ENCODE measurements at regions not wholly inside any gene's neighbourhood (a gene's known extent, or its start where the extent isn't known, plus 50 kb on each side); places are given as distances from the start of the nearest gene placed in this dataset.

GRCh38 chr16:8519179-8519578, 71.1 kb downstream of the TMEM114 start:
- Histone ChIP-seq H3K27me3 (ENCODE audit: control insufficient read depth, insufficient read depth, low read length) (0 out of 2 replicates have a peak, but pooled peaks cover 2% of the 10 kb centered on the region), H3K36me3 (ENCODE audit: control insufficient read depth, insufficient read depth, low read length) (no peaks in the 10 kb centered on the region), H3K9ac (ENCODE audit: low read depth, low read length) (no peak overlapping the region), H3K9me3 (ENCODE audit: control insufficient read depth, insufficient read depth, low read length) (no peaks in the 10 kb centered on the region), H3K4me3 (ENCODE audit: low read depth, low read length) (no peak overlapping the region), H3K4me1 (ENCODE audit: control insufficient read depth, insufficient read depth, low read length) (no peaks in the 10 kb centered on the region), H3K27ac (ENCODE audit: low read depth, low read length) (no peak overlapping the region)

- no peaks in the 10 kb centered on the region for H3K4me1 ChIP-seq (ENCODE audit: control insufficient read depth, insufficient read depth, low read length)
- no peak overlapping the region for H3K9ac ChIP-seq (ENCODE audit: low read depth, low read length)
- no peak overlapping the region for H3K4me3 ChIP-seq (ENCODE audit: low read depth, low read length)
- 0 out of 2 replicates have a peak, but pooled peaks cover 6% of the 10 kb centered on the region for H3K27me3 ChIP-seq (ENCODE audit: control insufficient read depth, insufficient read depth, low read length)
- H3K9me3 ChIP-seq (ENCODE audit: control insufficient read depth, insufficient read depth, low read length), result no peaks in the 10 kb centered on the region
- H3K36me3 ChIP-seq (ENCODE audit: control insufficient read depth, insufficient read depth, low read length), result no peaks in the 10 kb centered on the region
- no peak overlapping the region for H3K27ac ChIP-seq (ENCODE audit: low read depth, low read length)
Measured at GRCh38 chr16:8517280-8517679, 73.0 kb downstream of the TMEM114 start.

GRCh38 chr16:8516471-8516870, 73.8 kb downstream of the TMEM114 start:
- H3K27ac ChIP-seq (ENCODE audit: low read depth, low read length), result no peak overlapping the region
- H3K27me3 ChIP-seq (ENCODE audit: control insufficient read depth, insufficient read depth, low read length), result 0 out of 2 replicates have a peak, but pooled peaks cover 6% of the 10 kb centered on the region
- H3K36me3 ChIP-seq (ENCODE audit: control insufficient read depth, insufficient read depth, low read length), result no peaks in the 10 kb centered on the region
- no peak overlapping the region for H3K9ac ChIP-seq (ENCODE audit: low read depth, low read length)
- no peaks in the 10 kb centered on the region for H3K9me3 ChIP-seq (ENCODE audit: control insufficient read depth, insufficient read depth, low read length)
- H3K4me1 ChIP-seq (ENCODE audit: control insufficient read depth, insufficient read depth, low read length), result no peaks in the 10 kb centered on the region
- no peak overlapping the region for H3K4me3 ChIP-seq (ENCODE audit: low read depth, low read length)

DNA sequence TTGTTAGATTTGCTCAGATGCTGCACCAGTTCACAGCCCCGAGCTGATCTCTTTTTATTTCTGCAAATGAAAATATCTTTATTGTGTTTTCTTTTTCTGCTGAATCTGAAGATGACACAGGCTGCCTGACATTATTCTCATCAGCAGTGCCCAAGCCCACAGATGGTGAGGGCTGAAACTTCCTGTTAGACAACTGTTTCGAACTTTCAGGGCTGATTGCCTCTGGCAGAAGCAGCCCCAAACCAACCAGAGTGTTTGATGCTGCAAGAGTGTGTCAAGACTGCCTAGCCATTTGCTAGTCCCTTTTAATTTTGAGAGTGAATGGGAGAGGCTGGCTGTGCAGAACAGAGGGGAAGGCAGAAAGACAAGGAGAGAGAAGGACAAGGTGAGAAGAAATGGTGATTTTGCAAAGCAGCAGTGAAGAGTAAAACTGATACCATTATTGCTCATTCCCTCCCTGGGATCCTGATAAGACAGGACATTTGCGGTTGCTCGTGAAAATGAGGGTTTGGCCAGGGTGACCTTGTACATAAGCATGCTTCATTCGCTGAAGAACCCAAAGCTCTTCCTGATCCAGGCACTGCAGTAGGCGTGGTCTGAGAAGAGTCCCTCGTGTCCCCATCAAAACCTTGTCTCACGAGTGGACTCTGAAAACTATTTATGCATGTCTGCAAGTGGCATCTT, 77.2 kb downstream of the TMEM114 start:
- Histone ChIP-seq H3K27me3 (ENCODE audit: control insufficient read depth, insufficient read depth, low read length) (peaks cover 32% of the 10 kb centered on the region), H3K9me3 (ENCODE audit: control insufficient read depth, insufficient read depth, low read length) (no peaks in the 10 kb centered on the region), H3K4me1 (ENCODE audit: control insufficient read depth, insufficient read depth, low read length) (no peaks in the 10 kb centered on the region), H3K36me3 (ENCODE audit: control insufficient read depth, insufficient read depth, low read length) (no peaks in the 10 kb centered on the region), H3K27ac (ENCODE audit: low read depth, low read length) (no peak overlapping the region), H3K4me3 (ENCODE audit: low read depth, low read length) (no peak overlapping the region), H3K9ac (ENCODE audit: low read depth, low read length) (no peak overlapping the region)

GRCh38 chr16:8511464-8511863, 78.8 kb downstream of the TMEM114 start:
- Histone ChIP-seq H3K9me3 (ENCODE audit: control insufficient read depth, insufficient read depth, low read length) (no peaks in the 10 kb centered on the region), H3K27ac (ENCODE audit: low read depth, low read length) (no peak overlapping the region), H3K27me3 (ENCODE audit: control insufficient read depth, insufficient read depth, low read length) (peaks cover 48% of the 10 kb centered on the region), H3K36me3 (ENCODE audit: control insufficient read depth, insufficient read depth, low read length) (no peaks in the 10 kb centered on the region), H3K4me1 (ENCODE audit: control insufficient read depth, insufficient read depth, low read length) (no peaks in the 10 kb centered on the region), H3K9ac (ENCODE audit: low read depth, low read length) (no peak overlapping the region), H3K4me3 (ENCODE audit: low read depth, low read length) (no peak overlapping the region)

- Histone ChIP-seq H3K9me3 (ENCODE audit: control insufficient read depth, insufficient read depth, low read length) (no peaks in the 10 kb centered on the region), H3K27ac (ENCODE audit: low read depth, low read length) (no peak overlapping the region), H3K27me3 (ENCODE audit: control insufficient read depth, insufficient read depth, low read length) (peaks cover 61% of the 10 kb centered on the region), H3K9ac (ENCODE audit: low read depth, low read length) (no peak overlapping the region), H3K4me3 (ENCODE audit: low read depth, low read length) (no peak overlapping the region), H3K36me3 (ENCODE audit: control insufficient read depth, insufficient read depth, low read length) (no peaks in the 10 kb centered on the region), H3K4me1 (ENCODE audit: control insufficient read depth, insufficient read depth, low read length) (peaks cover 4% of the 10 kb centered on the region; the same call in 1 of the 2 replicates)
Measured at GRCh38 chr16:8510160-8510559, 80.2 kb downstream of the TMEM114 start.

GRCh38 chr16:8505327-8505991, 84.9 kb downstream of the TMEM114 start:
- Histone ChIP-seq H3K9me3 (ENCODE audit: control insufficient read depth, insufficient read depth, low read length) (no peaks in the 10 kb centered on the region), H3K27me3 (ENCODE audit: control insufficient read depth, insufficient read depth, low read length) (peaks cover 91% of the 10 kb centered on the region), H3K9ac (ENCODE audit: low read depth, low read length) (no peak overlapping the region), H3K36me3 (ENCODE audit: control insufficient read depth, insufficient read depth, low read length) (no peaks in the 10 kb centered on the region), H3K4me1 (ENCODE audit: control insufficient read depth, insufficient read depth, low read length) (peaks cover 5% of the 10 kb centered on the region; the same call in 1 of the 2 replicates), H3K27ac (ENCODE audit: low read depth, low read length) (no peak overlapping the region), H3K4me3 (ENCODE audit: low read depth, low read length) (no peak overlapping the region)

- no peaks in the 10 kb centered on the region for H3K36me3 ChIP-seq (ENCODE audit: control insufficient read depth, insufficient read depth, low read length)
- peaks cover 5% of the 10 kb centered on the region; the same call in 1 of the 2 replicates for H3K4me1 ChIP-seq (ENCODE audit: control insufficient read depth, insufficient read depth, low read length)
- no peak overlapping the region for H3K4me3 ChIP-seq (ENCODE audit: low read depth, low read length)
- no peaks in the 10 kb centered on the region for H3K9me3 ChIP-seq (ENCODE audit: control insufficient read depth, insufficient read depth, low read length)
- H3K27ac ChIP-seq (ENCODE audit: low read depth, low read length), result no peak overlapping the region
- H3K9ac ChIP-seq (ENCODE audit: low read depth, low read length), result no peak overlapping the region
- H3K27me3 ChIP-seq (ENCODE audit: control insufficient read depth, insufficient read depth, low read length), result peaks cover 70% of the 10 kb centered on the region
Measured at GRCh38 chr16:8502446-8502845, 87.9 kb downstream of the TMEM114 start.

DNA sequence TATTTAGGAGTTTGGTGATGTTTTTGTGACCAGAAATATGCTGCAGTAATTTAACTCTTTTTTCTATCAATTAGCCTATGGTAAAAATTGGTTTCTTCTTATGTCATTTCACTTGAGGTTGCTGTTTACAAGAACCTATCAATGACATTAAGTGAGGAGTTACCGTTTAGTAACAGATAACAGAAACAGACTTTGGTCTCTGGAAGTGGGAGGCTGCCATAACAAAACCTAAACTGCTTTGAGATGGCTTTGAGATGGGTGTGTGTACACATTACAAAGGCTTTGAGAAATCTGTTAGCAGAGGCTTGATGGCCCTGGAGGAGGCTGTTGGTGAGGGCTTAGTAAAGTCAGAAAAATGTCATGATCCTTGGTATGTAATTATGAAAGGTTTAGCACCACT, 90.0 kb downstream of the TMEM114 start:
- Histone ChIP-seq H3K9me3 (ENCODE audit: control insufficient read depth, insufficient read depth, low read length) (no peaks in the 10 kb centered on the region), H3K27me3 (ENCODE audit: control insufficient read depth, insufficient read depth, low read length) (peaks cover 49% of the 10 kb centered on the region), H3K36me3 (ENCODE audit: control insufficient read depth, insufficient read depth, low read length) (no peaks in the 10 kb centered on the region), H3K9ac (ENCODE audit: low read depth, low read length) (no peak overlapping the region), H3K4me1 (ENCODE audit: control insufficient read depth, insufficient read depth, low read length) (peaks cover 2% of the 10 kb centered on the region; the same call in 1 of the 2 replicates), H3K27ac (ENCODE audit: low read depth, low read length) (no peak overlapping the region), H3K4me3 (ENCODE audit: low read depth, low read length) (no peak overlapping the region)

DNA sequence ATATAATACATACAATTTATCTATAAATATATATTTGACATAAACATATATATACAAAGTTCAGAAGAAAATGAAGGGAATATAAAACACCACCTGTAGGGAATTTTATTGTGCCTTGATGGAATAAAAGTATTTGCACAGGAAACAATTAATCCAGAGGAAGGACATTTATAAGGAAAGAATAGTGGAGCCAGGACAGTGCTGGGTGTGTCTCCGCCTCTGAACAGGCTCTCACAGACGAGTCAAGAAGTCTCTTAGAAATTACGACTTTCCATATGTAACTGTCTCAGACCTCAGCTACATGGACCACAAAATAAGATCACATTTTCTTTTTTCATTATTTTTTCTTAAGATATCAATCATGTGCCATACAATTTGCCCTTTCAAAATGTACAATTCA, 93.9 kb downstream of the TMEM114 start:
- Histone ChIP-seq H3K27ac (ENCODE audit: low read depth, low read length) (no peak overlapping the region), H3K36me3 (ENCODE audit: control insufficient read depth, insufficient read depth, low read length) (no peaks in the 10 kb centered on the region)

GRCh38 chr16:8493972-8494371, 96.3 kb downstream of the TMEM114 start:
- no peaks in the 10 kb centered on the region for H3K9me3 ChIP-seq (ENCODE audit: control insufficient read depth, insufficient read depth, low read length)
- H3K36me3 ChIP-seq (ENCODE audit: control insufficient read depth, insufficient read depth, low read length), result no peaks in the 10 kb centered on the region
- H3K4me1 ChIP-seq (ENCODE audit: control insufficient read depth, insufficient read depth, low read length), result peaks cover 14% of the 10 kb centered on the region
- no peak overlapping the region for H3K4me3 ChIP-seq (ENCODE audit: low read depth, low read length)
- H3K27me3 ChIP-seq (ENCODE audit: control insufficient read depth, insufficient read depth, low read length), result 0 out of 2 replicates have a peak, but pooled peaks cover under 1% of the 10 kb centered on the region
- H3K27ac ChIP-seq (ENCODE audit: low read depth, low read length), result peak overlapping the region; percentile 3
- no peak overlapping the region for H3K9ac ChIP-seq (ENCODE audit: low read depth, low read length)

More for the DNA sequence above, 93.9 kb downstream of the TMEM114 start:
- Histone ChIP-seq H3K9me3 (ENCODE audit: control insufficient read depth, insufficient read depth, low read length) (no peaks in the 10 kb centered on the region), H3K9ac (ENCODE audit: low read depth, low read length) (no peak overlapping the region), H3K27me3 (ENCODE audit: control insufficient read depth, insufficient read depth, low read length) (peaks cover 9% of the 10 kb centered on the region), H3K4me3 (ENCODE audit: low read depth, low read length) (no peak overlapping the region), H3K4me1 (ENCODE audit: control insufficient read depth, insufficient read depth, low read length) (peaks cover 14% of the 10 kb centered on the region)

All from HUES48 (cell line).